Stimulated activated CD8-positive, alpha-beta memory T cell treated with anti-CD3 and anti-CD28 coated beads, Interleukin-15, amount 100 ng/mL, for 1 hour (primary cell): ENCODE measurements at regions not wholly inside any gene's neighbourhood (a gene's known extent, or its start where the extent isn't known, plus 50 kb on each side); places are given as distances from the start of the nearest gene placed in this dataset.
"Not testable (repeated sequence)": the region's sequence is repeated elsewhere in the genome, so short reads cannot be mapped to it uniquely, and the experiment has no call there.

ENCODE experiments used
- DNase-seq: peaks from one replicate; pipeline ENCODE4 v3.0.0-alpha.2; 2020; ENCODE audit warnings: low read depth

- DNase-seq: no peak
These were observed 154.1 kb upstream of the GRM7 start for GRCh38 chr3:6706777-6707176.

- DNase-seq: no peak
These were observed 151.7 kb upstream of the GRM7 start for GRCh38 chr3:6709178-6709577.

GRCh38 chr3:6714962-6715361, 146.0 kb upstream of the GRM7 start:
- no peak for DNase-seq

- DNase-seq: no peak
These were observed 144.5 kb upstream of the GRM7 start for GRCh38 chr3:6716420-6716819.

GRCh38 chr3:6717026-6717943, 143.6 kb upstream of the GRM7 start:
- no peak for DNase-seq

GRCh38 chr3:6719999-6720398, 140.9 kb upstream of the GRM7 start:
- no peak for DNase-seq

- no peak for DNase-seq
These were observed 139.4 kb upstream of the GRM7 start for GRCh38 chr3:6721491-6721890.

- no peak for DNase-seq
These were observed 137.7 kb upstream of the GRM7 start for GRCh38 chr3:6723205-6723604.

- no peak for DNase-seq
These were observed 134.1 kb upstream of the GRM7 start for GRCh38 chr3:6726811-6727210.

GRCh38 chr3:6732807-6733206, 128.1 kb upstream of the GRM7 start:
- no peak for DNase-seq

GRCh38 chr3:6733699-6734394, 127.1 kb upstream of the GRM7 start:
- no peak for DNase-seq

GRCh38 chr3:6734395-6734746, 126.5 kb upstream of the GRM7 start:
- DNase-seq: no peak

- DNase-seq: no peak
These were observed 123.9 kb upstream of the GRM7 start for GRCh38 chr3:6736836-6737629.

- DNase-seq: no peak
These were observed 123.3 kb upstream of the GRM7 start for GRCh38 chr3:6737630-6738029.

- DNase-seq: no peak
These were observed 121.6 kb upstream of the GRM7 start for GRCh38 chr3:6739288-6739687.

GRCh38 chr3:6743067-6743720, 117.7 kb upstream of the GRM7 start:
- no peak for DNase-seq

GRCh38 chr3:6746443-6746842, 114.5 kb upstream of the GRM7 start:
- DNase-seq: no peak

GRCh38 chr3:6747017-6747416, 113.9 kb upstream of the GRM7 start:
- DNase-seq: no peak

GRCh38 chr3:6750782-6751181, 110.1 kb upstream of the GRM7 start:
- no peak for DNase-seq

- no peak for DNase-seq
These were observed 107.4 kb upstream of the GRM7 start for GRCh38 chr3:6753536-6753935.

- not testable (repeated sequence) for DNase-seq
These were observed 91.2 kb upstream of the GRM7 start for GRCh38 chr3:6769532-6770396.
